Stomach (tissue), 8 donors: ENCODE measurements at regions not wholly inside any gene's neighbourhood (a gene's known extent, or its start where the extent isn't known, plus 50 kb on each side); places are given as distances from the start of the nearest gene placed in this dataset.
A peak's percentile ranks its signal among the peaks of the same experiment; 100 is the strongest.

Experiments
- DNase-seq, 2 donors: peaks; one replicate each; pipeline versions ENCODE4 v3.0.0 to v3.0.0-alpha.2; 2013 to 2019
- H3K27ac ChIP-seq, 5 donors: fragments of 200-600 bp in 4 of 5; sonication (generic) in 4 of 5; one replicate each; pipeline ENCODE4 v1.5.1; 2013 to 2019; ENCODE audit warnings: mild to moderate bottlenecking in 1 of 5, moderate library complexity in 1 of 5
- H3K27me3 ChIP-seq, 3 donors: fragments of 200-600 bp; sonication (generic); one replicate each; pipeline ENCODE4 v1.5.1; 2017 to 2019; ENCODE audit warnings: mixed run types in 1 of 3
- H3K36me3 ChIP-seq, 4 donors: fragments of 200-600 bp; sonication (generic); 1 replicate in 3 of 4; 2 replicates in 1 of 4; pipeline ENCODE4 v1.5.1; 2016 to 2019
- H3K4me1 ChIP-seq, 4 donors: fragments of 200-600 bp; sonication (generic); one replicate each; pipeline ENCODE4 v1.5.1; 2016 to 2019
- H3K4me3 ChIP-seq, 4 donors: fragments of 200-600 bp; sonication (generic) in 3 of 4; one replicate each; pipeline ENCODE4 v1.5.1; 2016 to 2019; ENCODE audit warnings: mild to moderate bottlenecking in 1 of 4
- H3K9me3 ChIP-seq, 4 donors: fragments of 200-600 bp; sonication (generic); one replicate each; pipeline ENCODE4 v1.5.1; 2016 to 2019
- EP300 ChIP-seq: sonication (generic); formaldehyde crosslinking; IDR thresholded peaks from one replicate; pipeline ENCODE4 v1.6.1; 2017; ENCODE audit warnings: antibody characterized with exemption
- POLR2A ChIP-seq, 4 donors: fragments of 450-650 bp; IDR thresholded peaks; one replicate each; pipeline ENCODE4 v1.6.1; 2016; ENCODE audit warnings: antibody characterized with exemption in 4 of 4, control low read depth in 2 of 4, mild to moderate bottlenecking in 1 of 4, moderate library complexity in 1 of 4
- POLR2AphosphoS5 ChIP-seq, 3 donors: sonication (generic); formaldehyde crosslinking; IDR thresholded peaks; one replicate each; pipeline ENCODE4 v1.6.1; 2016; ENCODE audit warnings: antibody characterized with exemption in 3 of 3
- WGBS, 5 donors: extraction: QIAGEN DNeasy Blood & Tissue Kit in 3 of 5; methylation state at CpG; one replicate each; pipeline versions ENCODE4 v1.1.5 to v1.1.7; 2013 to 2018; 5-methylcytosine and 5-hydroxymethylcytosine counted together
- intact Hi-C: fragments of 100-400 bp; cut with DNase I; formaldehyde crosslinking; loops from one replicate; pipeline ENCODE4 v1.15.1; 2023; ENCODE audit warnings: low total_unique reads
- TF ChIP-seq, protein P1 (sequence below), 7 experiments: fragments of 450-650 bp in 4 of 7; fragments of 200-600 bp in 3 of 7; sonication (generic) in 3 of 7; IDR thresholded peaks; one replicate each; pipeline ENCODE4 v1.5.1; 2016 to 2019; ENCODE audit warnings: antibody characterized with exemption in 7 of 7, control low read depth in 2 of 7, mild to moderate bottlenecking in 1 of 7
- donor health status: healthy with polysubstance abuse.
- donor health status: Bipolar disorder and iron deficiency.
- donor health status: healthy.

DNA sequence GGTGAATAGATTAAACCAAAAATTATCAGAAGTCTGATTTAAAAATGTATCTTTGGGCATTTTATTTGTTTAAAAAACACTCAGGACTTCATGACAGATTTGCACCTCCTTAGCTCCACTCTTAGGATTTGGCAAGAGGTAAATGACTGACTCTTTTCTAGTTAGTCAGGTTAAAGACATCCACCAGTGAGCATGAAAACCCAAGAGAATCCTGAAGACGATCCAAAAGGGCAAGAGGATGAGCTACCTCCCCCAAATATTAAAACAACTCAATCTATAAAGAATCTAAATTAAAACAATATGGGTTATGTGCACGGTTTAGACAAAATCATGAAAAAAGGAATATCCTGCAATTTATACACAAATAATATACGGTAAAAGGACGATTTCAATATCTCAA is 89.4 kb upstream of the OPRM1 start:
- Histone ChIP-seq H3K36me3 (no peaks in the 10 kb centered on the region), H3K4me3 (no peak overlapping the region), H3K27me3 (no peaks in the 10 kb centered on the region), H3K4me1 (no peaks in the 10 kb centered on the region), H3K9me3 (no peaks in the 10 kb centered on the region), H3K27ac (no peak overlapping the region)
- intact Hi-C loops: no loop called here
- TF ChIP-seq POLR2AphosphoS5 (IDR thresholded peaks at IDR 0.05) (no peak), EP300 (no peak), POLR2A (IDR thresholded peaks at IDR 0.05) (no peak)
- TF ChIP-seq, protein P1, sequence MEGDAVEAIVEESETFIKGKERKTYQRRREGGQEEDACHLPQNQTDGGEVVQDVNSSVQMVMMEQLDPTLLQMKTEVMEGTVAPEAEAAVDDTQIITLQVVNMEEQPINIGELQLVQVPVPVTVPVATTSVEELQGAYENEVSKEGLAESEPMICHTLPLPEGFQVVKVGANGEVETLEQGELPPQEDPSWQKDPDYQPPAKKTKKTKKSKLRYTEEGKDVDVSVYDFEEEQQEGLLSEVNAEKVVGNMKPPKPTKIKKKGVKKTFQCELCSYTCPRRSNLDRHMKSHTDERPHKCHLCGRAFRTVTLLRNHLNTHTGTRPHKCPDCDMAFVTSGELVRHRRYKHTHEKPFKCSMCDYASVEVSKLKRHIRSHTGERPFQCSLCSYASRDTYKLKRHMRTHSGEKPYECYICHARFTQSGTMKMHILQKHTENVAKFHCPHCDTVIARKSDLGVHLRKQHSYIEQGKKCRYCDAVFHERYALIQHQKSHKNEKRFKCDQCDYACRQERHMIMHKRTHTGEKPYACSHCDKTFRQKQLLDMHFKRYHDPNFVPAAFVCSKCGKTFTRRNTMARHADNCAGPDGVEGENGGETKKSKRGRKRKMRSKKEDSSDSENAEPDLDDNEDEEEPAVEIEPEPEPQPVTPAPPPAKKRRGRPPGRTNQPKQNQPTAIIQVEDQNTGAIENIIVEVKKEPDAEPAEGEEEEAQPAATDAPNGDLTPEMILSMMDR (IDR thresholded peaks at IDR 0.05): no peak
- no peak for DNase-seq
- 54 to 78% (median 62%) methylated on average over 4 of the region's 4 CpGs for WGBS, 5 donors

GRCh38 chr6:153947808-153948447 is 91.1 kb upstream of the OPRM1 start:
- intact Hi-C loops: no loop called here
- DNase-seq: peak in 1 of 2 donors; percentile 50
- H3K4me3 ChIP-seq: no peak overlapping the region
- no peak overlapping the region for H3K27ac ChIP-seq
- no peaks in the 10 kb centered on the region for H3K4me1 ChIP-seq
- H3K27me3 ChIP-seq: no peaks in the 10 kb centered on the region
- WGBS, 5 donors: 12 to 25% (median 16%) methylated on average over 5 of the region's 5 CpGs
- TF ChIP-seq, protein P1 (IDR thresholded peaks at IDR 0.05): peak in 5 of 7 experiments; percentile 41 to 71 (median 67)
- TF ChIP-seq EP300: no peak
- H3K9me3 ChIP-seq: no peaks in the 10 kb centered on the region
- H3K36me3 ChIP-seq: no peaks in the 10 kb centered on the region

- no peak for DNase-seq
- intact Hi-C loops: no loop called here
- H3K4me1 ChIP-seq: no peaks in the 10 kb centered on the region
- H3K4me3 ChIP-seq: no peak overlapping the region
- no peaks in the 10 kb centered on the region for H3K36me3 ChIP-seq
- WGBS, 5 donors: 60 to 72% (median 69%) methylated on average over 3 of the region's 3 CpGs
- TF ChIP-seq POLR2A (IDR thresholded peaks at IDR 0.05) (no peak), POLR2AphosphoS5 (IDR thresholded peaks at IDR 0.05) (no peak), EP300 (no peak)
- TF ChIP-seq, protein P1 (IDR thresholded peaks at IDR 0.05): no peak
- no peak overlapping the region for H3K27ac ChIP-seq
- no peaks in the 10 kb centered on the region for H3K27me3 ChIP-seq
- H3K9me3 ChIP-seq: no peaks in the 10 kb centered on the region
Measured at GRCh38 chr6:153944201-153944600, 94.8 kb upstream of the OPRM1 start.

GRCh38 chr6:153942361-153942760 is 96.7 kb upstream of the OPRM1 start:
- DNase-seq: no peak
- no peaks in the 10 kb centered on the region for H3K36me3 ChIP-seq
- intact Hi-C loops: no loop called here
- WGBS, 5 donors: 49 to 63% (median 54%) methylated on average over 1 of the region's 1 CpG
- H3K27me3 ChIP-seq: no peaks in the 10 kb centered on the region
- no peak overlapping the region for H3K4me3 ChIP-seq
- TF ChIP-seq EP300 (no peak), POLR2AphosphoS5 (IDR thresholded peaks at IDR 0.05) (no peak), POLR2A (IDR thresholded peaks at IDR 0.05) (no peak)
- TF ChIP-seq, protein P1 (IDR thresholded peaks at IDR 0.05): no peak
- H3K9me3 ChIP-seq: no peaks in the 10 kb centered on the region
- no peak overlapping the region for H3K27ac ChIP-seq
- H3K4me1 ChIP-seq: no peaks in the 10 kb centered on the region
